ENCODE measurements at regions not wholly inside any gene's neighbourhood (a gene's known extent, or its start where the extent isn't known, plus 50 kb on each side); places are given as distances from the start of the nearest gene placed in this dataset.

- Histone ChIP-seq H3K27ac (no peak overlapping the region), H3K4me3 (IDR thresholded peaks at IDR 0.05; ENCODE audit: insufficient read depth, low read depth, low read length) (no peak overlapping the region), H3K79me2 (ENCODE audit: insufficient read depth, low read depth) (no peaks in the 10 kb centered on the region), H3K4me2 (no peak overlapping the region), H3K36me3 (ENCODE audit: insufficient read depth) (no peaks in the 10 kb centered on the region), H3K9ac (no peak overlapping the region), H3K4me1 (ENCODE audit: low read depth, poor library complexity, severe bottlenecking) (peaks cover 12% of the 10 kb centered on the region), H2AFZ (ENCODE audit: low read depth) (no peak overlapping the region), H4K20me1 (ENCODE audit: insufficient read depth) (no peaks in the 10 kb centered on the region), H3K27me3 (ENCODE audit: insufficient read depth, low read depth) (no peaks in the 10 kb centered on the region)
- TF ChIP-seq CTCF (conservative IDR thresholded peaks at IDR 0.05; ENCODE audit: low read depth, low read length): no peak
These were observed 88.7 kb upstream of the FAM169A start for GRCh38 chr5:74954919-74955318.

DNA sequence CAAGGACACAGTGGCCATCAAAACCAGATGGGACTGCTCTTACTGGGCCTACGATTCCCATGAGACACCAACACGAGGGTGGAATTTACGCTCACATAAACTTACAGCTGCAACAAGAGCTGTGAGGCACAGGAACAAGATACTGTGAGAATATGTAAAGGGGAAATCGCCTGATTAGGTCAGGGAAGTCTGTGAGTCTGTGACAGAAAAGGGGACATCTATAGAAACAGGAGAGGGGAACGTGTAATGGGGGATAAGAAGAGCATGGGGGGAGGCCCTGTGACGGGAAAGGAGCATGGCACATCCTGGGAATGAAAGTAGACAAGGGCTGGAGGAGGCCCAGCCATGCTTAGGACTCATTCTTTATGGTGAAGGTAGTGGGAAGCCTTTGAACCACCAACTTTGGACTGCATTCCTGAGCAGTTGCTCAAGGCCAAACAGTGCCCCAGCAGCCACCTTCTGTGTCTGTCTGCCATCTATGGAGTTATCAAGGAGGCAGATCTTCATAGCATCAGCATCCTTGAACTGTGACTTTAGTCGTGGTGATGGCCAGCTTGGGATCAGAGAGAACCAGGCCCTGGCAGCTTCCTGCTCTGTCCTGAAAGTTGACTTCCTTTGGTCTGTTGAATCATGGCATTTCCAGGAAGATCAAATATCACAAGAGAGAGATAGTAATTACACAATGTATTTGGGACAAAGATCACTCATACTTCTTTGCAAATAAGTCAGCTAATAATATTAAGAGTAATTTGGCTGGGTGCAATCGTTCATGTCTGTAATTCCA, 87.9 kb upstream of the FAM169A start:
- no peak overlapping the region for H3K9ac ChIP-seq
- no peaks in the 10 kb centered on the region for H3K36me3 ChIP-seq (ENCODE audit: insufficient read depth)
- no peak overlapping the region for H3K4me3 ChIP-seq (IDR thresholded peaks at IDR 0.05; ENCODE audit: insufficient read depth, low read depth, low read length)
- no peak overlapping the region for H3K27ac ChIP-seq
- H3K4me2 ChIP-seq: no peak overlapping the region
- no peaks in the 10 kb centered on the region for H4K20me1 ChIP-seq (ENCODE audit: insufficient read depth)
- no peak for TF ChIP-seq CTCF (conservative IDR thresholded peaks at IDR 0.05; ENCODE audit: low read depth, low read length)
- H2AFZ ChIP-seq (ENCODE audit: low read depth): no peak overlapping the region
- H3K4me1 ChIP-seq (ENCODE audit: low read depth, poor library complexity, severe bottlenecking): peaks cover 12% of the 10 kb centered on the region
- no peaks in the 10 kb centered on the region for H3K79me2 ChIP-seq (ENCODE audit: insufficient read depth, low read depth)
- no peaks in the 10 kb centered on the region for H3K27me3 ChIP-seq (ENCODE audit: insufficient read depth, low read depth)

DNA sequence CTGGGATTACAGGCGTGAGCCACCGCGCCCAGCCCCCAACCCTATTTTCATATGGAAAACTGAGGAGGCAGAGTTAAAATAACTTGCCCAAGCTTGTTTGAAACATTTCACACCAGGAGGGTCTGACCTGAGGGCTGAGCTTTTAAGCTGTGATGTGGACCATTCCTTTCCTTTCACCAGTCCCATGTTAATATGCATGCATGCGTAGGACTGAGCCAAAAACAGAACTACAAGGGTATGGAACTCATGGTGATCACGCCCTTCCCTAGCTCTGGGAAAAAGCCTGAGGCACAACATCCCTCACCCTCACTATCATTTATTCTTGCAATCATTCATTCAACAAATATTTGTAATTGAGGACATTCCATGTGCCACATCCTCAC, 87.4 kb upstream of the FAM169A start:
- peaks cover 12% of the 10 kb centered on the region for H3K4me1 ChIP-seq (ENCODE audit: low read depth, poor library complexity, severe bottlenecking)
- no peak overlapping the region for H2AFZ ChIP-seq (ENCODE audit: low read depth)
- no peak overlapping the region for H3K27ac ChIP-seq
- H3K36me3 ChIP-seq (ENCODE audit: insufficient read depth): no peaks in the 10 kb centered on the region
- H3K4me3 ChIP-seq (IDR thresholded peaks at IDR 0.05; ENCODE audit: insufficient read depth, low read depth, low read length): no peak overlapping the region
- H3K79me2 ChIP-seq (ENCODE audit: insufficient read depth, low read depth): no peaks in the 10 kb centered on the region
- H3K9ac ChIP-seq: no peak overlapping the region
- H3K27me3 ChIP-seq (ENCODE audit: insufficient read depth, low read depth): no peaks in the 10 kb centered on the region
- H3K4me2 ChIP-seq: no peak overlapping the region
- no peaks in the 10 kb centered on the region for H4K20me1 ChIP-seq (ENCODE audit: insufficient read depth)
- no peak for TF ChIP-seq CTCF (conservative IDR thresholded peaks at IDR 0.05; ENCODE audit: low read depth, low read length)

DNA sequence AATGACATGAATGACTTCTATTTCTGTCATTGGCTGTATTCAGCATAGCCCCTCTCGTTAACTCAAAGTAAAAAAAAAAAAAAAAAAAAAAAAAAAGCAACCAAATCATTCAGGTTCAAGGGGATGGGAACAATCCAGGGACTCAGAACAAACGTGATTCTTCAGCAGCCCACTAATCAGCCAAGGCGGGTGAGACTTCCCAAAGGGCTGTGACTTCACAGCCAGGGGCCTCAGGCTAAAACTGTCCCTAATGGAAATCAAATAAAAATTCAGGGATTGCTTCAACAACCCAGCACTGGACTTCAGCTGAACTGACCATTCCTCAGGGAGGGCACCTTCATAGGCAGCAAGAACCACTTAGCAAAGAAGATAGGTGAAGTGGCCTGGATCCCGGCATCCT, 86.2 kb upstream of the FAM169A start:
- Histone ChIP-seq H3K79me2 (ENCODE audit: insufficient read depth, low read depth) (no peaks in the 10 kb centered on the region), H3K36me3 (ENCODE audit: insufficient read depth) (no peaks in the 10 kb centered on the region), H3K27me3 (ENCODE audit: insufficient read depth, low read depth) (no peaks in the 10 kb centered on the region), H3K4me3 (IDR thresholded peaks at IDR 0.05; ENCODE audit: insufficient read depth, low read depth, low read length) (no peak overlapping the region), H3K27ac (no peak overlapping the region), H4K20me1 (ENCODE audit: insufficient read depth) (no peaks in the 10 kb centered on the region), H3K4me2 (no peak overlapping the region), H3K4me1 (ENCODE audit: low read depth, poor library complexity, severe bottlenecking) (peaks cover 12% of the 10 kb centered on the region), H3K9ac (no peak overlapping the region), H2AFZ (ENCODE audit: low read depth) (no peak overlapping the region)
- no peak for TF ChIP-seq CTCF (conservative IDR thresholded peaks at IDR 0.05; ENCODE audit: low read depth, low read length)

Data from KMS-11 (cell line).